Spleen (tissue), 7 donors: ENCODE measurements at regions not wholly inside any gene's neighbourhood (a gene's known extent, or its start where the extent isn't known, plus 50 kb on each side); places are given as distances from the start of the nearest gene placed in this dataset.
"Not testable (repeated sequence)": the region's sequence is repeated elsewhere in the genome, so short reads cannot be mapped to it uniquely, and the experiment has no call there.

ENCODE experiments used
- POLR2A ChIP-seq, 3 donors: fragments of 450-650 bp; IDR thresholded peaks; one replicate each; pipeline ENCODE4 v1.5.1; 2017; ENCODE audit warnings: antibody characterized with exemption in 3 of 3, mild to moderate bottlenecking in 1 of 3
- POLR2AphosphoS5 ChIP-seq, 3 donors: sonication (generic); formaldehyde crosslinking; IDR thresholded peaks; one replicate each; pipeline ENCODE4 v1.5.1; 2017; ENCODE audit warnings: antibody characterized with exemption in 3 of 3
- TF ChIP-seq, protein P1 (sequence below), 11 experiments: fragments of 200-600 bp in 7 of 11; fragments of 450-650 bp in 4 of 11; sonication (generic) in 4 of 11; IDR thresholded peaks in 8 of 11; conservative IDR thresholded peaks in 3 of 11; 1 replicate in 7 of 11; 2 replicates in 4 of 11; pipeline versions ENCODE4 v1.4.0 to v1.8.0; 2016 to 2021; ENCODE audit warnings: antibody characterized with exemption in 11 of 11, inconsistent platforms in 4 of 11, mild to moderate bottlenecking in 1 of 11
- donor health status: DM: no; HTN: no; CAD: no; lungs with moderate emphysema.
- donor health status: DM: no; HTN: no; CAD: no.
- donor health status: DM: no; HTN: no; CAD: no.

DNA sequence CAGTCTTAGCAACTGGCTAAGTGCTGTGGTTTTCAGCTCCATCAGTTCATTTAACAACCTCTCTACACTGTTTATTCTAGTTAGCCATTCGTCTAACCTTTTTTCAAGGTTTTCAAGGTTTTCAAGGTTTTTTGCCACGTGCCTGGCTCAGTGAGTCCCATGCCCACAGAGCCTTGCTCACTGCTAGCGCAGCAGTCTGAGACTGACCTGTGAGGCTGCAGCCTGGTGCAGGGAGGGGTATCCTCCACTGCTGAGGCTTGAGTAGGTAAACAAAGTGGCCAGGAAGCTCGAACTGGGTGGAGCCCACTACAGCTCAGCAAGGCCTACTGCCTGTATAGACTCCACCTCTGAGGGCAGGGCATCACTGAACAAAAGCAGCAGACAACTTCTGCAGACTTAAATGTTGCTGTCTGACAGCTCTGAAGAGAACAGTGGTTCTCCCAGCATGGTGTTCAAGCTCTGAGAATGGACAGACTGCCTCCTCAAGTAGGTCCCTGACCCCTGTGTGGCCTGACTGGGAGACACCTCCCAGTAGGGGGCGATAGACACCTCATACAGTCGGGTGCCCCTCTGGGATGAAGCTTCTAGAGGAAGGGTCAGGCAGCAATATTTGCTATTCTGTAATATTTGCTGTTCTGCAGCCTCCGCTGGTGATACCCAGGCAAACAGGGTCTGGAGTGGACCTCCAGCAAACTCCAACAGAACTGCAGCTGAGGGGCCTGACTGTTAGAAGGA lies 424.7 kb upstream of the DDI1 start:
- TF ChIP-seq, protein P1, sequence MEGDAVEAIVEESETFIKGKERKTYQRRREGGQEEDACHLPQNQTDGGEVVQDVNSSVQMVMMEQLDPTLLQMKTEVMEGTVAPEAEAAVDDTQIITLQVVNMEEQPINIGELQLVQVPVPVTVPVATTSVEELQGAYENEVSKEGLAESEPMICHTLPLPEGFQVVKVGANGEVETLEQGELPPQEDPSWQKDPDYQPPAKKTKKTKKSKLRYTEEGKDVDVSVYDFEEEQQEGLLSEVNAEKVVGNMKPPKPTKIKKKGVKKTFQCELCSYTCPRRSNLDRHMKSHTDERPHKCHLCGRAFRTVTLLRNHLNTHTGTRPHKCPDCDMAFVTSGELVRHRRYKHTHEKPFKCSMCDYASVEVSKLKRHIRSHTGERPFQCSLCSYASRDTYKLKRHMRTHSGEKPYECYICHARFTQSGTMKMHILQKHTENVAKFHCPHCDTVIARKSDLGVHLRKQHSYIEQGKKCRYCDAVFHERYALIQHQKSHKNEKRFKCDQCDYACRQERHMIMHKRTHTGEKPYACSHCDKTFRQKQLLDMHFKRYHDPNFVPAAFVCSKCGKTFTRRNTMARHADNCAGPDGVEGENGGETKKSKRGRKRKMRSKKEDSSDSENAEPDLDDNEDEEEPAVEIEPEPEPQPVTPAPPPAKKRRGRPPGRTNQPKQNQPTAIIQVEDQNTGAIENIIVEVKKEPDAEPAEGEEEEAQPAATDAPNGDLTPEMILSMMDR (IDR thresholded peaks at IDR 0.05 in 8 of 11, conservative IDR thresholded peaks at IDR 0.05 in 3 of 11): not testable (repeated sequence)
- not testable (repeated sequence) for TF ChIP-seq POLR2A, POLR2AphosphoS5 (IDR thresholded peaks at IDR 0.05)
